Uterus (tissue), 2 donors: ENCODE measurements at regions not wholly inside any gene's neighbourhood (a gene's known extent, or its start where the extent isn't known, plus 50 kb on each side); places are given as distances from the start of the nearest gene placed in this dataset.

ENCODE experiments used
- POLR2A ChIP-seq, 2 donors: fragments of 450-650 bp; IDR thresholded peaks; one replicate each; pipeline ENCODE4 v1.6.1; 2016; ENCODE audit warnings: antibody characterized with exemption in 2 of 2, mild to moderate bottlenecking in 1 of 2, moderate library complexity in 1 of 2
- TF ChIP-seq, protein P1 (sequence below), 4 experiments: fragments of 200-600 bp in 2 of 4; fragments of 450-650 bp in 2 of 4; sonication (generic) in 2 of 4; IDR thresholded peaks; one replicate each; pipeline ENCODE4 v1.5.1; 2016 to 2019; ENCODE audit warnings: antibody characterized with exemption in 4 of 4, mild to moderate bottlenecking in 2 of 4, moderate library complexity in 1 of 4

DNA sequence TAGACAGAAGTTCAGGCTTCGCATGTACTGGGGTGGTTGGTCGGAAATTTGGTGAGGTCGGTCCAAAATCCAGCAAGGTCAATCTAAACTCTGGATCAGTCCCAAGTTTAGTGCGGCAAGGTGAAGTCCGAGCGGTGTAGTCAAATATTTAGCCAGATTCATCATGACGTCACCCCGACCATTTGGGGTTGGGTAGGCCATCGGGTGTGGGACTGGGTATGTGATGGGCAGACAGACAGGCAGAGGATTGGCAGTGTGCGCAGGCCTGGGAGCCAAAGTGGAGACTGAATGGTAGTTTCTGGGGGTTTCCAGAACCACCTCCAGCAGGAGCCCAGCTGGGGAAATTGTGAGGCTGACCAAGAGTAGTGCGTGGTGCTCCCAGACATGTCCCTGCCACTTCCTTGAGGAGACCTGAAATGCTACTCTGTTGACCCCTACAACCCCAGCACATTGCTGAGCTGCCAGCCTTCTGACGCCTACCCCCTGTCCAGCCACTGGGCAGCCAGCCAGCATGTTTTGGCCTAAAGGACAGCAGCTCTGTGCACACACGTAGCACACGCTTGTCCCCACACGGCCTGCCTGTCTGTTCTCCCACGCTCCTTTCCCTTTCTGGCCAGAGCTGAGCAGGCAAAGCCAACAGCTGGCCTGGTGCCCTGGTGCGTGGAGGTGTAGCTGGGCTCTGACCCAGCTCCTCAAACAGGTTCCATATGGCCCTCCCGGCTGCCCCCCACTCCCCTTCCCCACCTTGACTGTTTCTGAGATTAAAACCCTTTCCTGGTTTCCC lies 55.9 kb downstream of the FAM241B start:
- TF ChIP-seq, protein P1, sequence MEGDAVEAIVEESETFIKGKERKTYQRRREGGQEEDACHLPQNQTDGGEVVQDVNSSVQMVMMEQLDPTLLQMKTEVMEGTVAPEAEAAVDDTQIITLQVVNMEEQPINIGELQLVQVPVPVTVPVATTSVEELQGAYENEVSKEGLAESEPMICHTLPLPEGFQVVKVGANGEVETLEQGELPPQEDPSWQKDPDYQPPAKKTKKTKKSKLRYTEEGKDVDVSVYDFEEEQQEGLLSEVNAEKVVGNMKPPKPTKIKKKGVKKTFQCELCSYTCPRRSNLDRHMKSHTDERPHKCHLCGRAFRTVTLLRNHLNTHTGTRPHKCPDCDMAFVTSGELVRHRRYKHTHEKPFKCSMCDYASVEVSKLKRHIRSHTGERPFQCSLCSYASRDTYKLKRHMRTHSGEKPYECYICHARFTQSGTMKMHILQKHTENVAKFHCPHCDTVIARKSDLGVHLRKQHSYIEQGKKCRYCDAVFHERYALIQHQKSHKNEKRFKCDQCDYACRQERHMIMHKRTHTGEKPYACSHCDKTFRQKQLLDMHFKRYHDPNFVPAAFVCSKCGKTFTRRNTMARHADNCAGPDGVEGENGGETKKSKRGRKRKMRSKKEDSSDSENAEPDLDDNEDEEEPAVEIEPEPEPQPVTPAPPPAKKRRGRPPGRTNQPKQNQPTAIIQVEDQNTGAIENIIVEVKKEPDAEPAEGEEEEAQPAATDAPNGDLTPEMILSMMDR (IDR thresholded peaks at IDR 0.05): no peak
- no peak for TF ChIP-seq POLR2A (IDR thresholded peaks at IDR 0.05)
